SW 1271 (cell line): ENCODE measurements at regions not wholly inside any gene's neighbourhood (a gene's known extent, or its start where the extent isn't known, plus 50 kb on each side); places are given as distances from the start of the nearest gene placed in this dataset.
"Not testable (repeated sequence)": the region's sequence is repeated elsewhere in the genome, so short reads cannot be mapped to it uniquely, and the experiment has no call there.

Experiments used
- DNase-seq, 2 experiments: peaks; one replicate each; lab custom pipeline; 2025; lab: John Stamatoyannopoulos, UW

DNA sequence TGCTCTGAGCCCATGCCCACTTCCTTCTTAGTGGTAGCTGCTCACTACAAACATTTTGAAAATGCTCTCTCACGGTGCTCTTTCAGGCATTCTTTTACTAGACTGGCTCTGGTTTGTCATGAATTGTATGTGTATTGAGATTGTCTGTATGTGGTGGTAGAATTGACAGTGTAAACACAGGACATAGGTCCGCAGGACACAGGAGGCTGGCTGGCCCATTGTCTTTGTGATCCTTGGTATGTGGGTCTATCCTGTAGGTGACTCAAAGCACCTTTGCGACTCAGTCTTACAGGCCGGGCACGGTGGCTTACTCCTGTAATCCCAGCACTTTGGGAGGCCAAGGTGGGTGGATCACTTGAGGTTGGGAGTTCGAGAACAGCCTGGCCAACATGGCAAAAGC, 250.9 kb downstream of the C12orf75 start:
- DNase-seq = no peak

GRCh38 chr12:105585107-105585506, 254.6 kb downstream of the C12orf75 start:
- DNase-seq = no peak

DNA sequence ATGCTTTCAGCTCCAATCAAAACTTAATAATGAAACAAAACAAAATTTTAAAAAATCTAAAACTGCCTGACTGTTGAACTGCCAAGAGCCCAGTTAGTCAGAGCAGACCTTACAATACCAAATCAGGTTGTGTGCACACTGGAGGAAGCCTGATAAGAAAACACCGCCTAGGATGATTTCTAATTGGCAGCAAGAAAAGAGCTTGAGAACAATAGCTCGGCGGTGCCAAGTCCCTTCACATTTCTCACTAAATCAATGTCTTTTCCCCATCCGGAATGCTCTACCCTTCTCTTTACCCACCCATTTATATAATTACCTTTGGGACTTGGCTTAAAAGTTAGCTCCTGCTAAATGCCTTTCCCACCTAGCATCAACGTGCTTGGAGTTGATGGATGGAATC, 256.7 kb downstream of the C12orf75 start:
- DNase-seq = no peak

DNA sequence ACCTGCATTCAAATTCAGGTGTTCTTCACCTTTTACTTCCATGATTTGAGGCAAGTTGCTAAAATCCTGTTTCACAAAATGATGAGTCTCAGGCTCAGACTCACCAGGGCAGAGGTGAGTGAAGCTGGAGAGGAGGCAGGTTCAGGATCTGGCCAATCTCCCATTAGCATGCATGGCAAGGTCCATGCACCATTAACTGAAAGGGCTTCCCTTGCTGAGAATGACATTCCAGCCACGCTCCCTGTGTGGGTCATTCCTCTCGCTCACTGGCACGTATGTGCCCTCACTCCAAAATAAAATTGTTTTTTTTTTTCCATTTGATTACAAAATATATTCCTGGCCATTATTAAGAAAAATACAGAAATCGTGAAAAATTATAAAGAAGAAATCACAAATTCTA, 257.6 kb downstream of the C12orf75 start:
- no peak for DNase-seq

GRCh38 chr12:105590571-105590970, 260.1 kb downstream of the C12orf75 start:
- DNase-seq = no peak

DNA sequence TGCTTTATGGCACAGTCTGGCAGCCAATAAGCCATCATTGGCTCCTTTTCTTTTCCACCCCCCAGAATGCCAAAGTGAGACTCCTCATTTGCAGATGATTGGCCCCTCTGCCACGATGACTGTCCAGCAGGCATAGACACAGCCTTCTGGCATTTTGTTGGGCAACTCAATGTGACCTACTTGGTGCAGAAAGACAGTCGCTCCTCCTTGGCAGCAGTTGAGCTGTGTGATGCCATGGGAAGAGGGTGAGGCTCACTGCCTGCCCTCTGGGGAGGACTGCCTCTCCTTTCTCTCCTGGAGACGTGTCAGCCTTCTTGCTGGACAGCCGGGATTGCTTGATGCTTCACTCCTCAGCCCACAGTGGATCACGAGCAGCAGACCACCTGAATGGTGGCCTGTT, 264.9 kb downstream of the C12orf75 start:
- DNase-seq = no peak

- DNase-seq = no peak
These were observed 266.2 kb downstream of the C12orf75 start for GRCh38 chr12:105596731-105597130.

DNA sequence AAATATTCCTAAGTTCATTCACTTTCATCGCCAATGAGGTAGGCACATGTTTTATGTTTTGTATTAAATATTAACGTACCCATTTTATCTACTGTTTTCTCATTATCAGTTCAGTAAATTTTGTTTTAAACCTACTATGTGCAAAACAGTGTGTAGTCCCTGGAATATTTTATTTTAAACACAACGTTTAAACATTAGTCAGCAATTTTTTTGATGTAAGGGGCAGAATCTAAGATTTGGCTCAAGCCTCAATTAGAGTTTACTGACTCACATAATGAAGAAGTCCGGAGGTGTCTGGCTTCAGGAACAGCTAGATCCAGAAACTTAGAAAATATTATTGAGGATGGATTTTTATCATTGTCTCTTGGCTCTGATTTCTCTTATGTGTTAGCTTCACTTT, 267.5 kb downstream of the C12orf75 start:
- no peak for DNase-seq

- DNase-seq = no peak
These were observed 270.5 kb downstream of the C12orf75 start for GRCh38 chr12:105600911-105601545.

- not testable (repeated sequence) for DNase-seq
These were observed 271.8 kb downstream of the C12orf75 start for GRCh38 chr12:105602312-105602711.

- not testable (repeated sequence) for DNase-seq
These were observed 273.8 kb downstream of the C12orf75 start for GRCh38 chr12:105604281-105604680.

- not testable (repeated sequence) for DNase-seq
These were observed 276.1 kb downstream of the C12orf75 start for GRCh38 chr12:105606613-105607012.

DNA sequence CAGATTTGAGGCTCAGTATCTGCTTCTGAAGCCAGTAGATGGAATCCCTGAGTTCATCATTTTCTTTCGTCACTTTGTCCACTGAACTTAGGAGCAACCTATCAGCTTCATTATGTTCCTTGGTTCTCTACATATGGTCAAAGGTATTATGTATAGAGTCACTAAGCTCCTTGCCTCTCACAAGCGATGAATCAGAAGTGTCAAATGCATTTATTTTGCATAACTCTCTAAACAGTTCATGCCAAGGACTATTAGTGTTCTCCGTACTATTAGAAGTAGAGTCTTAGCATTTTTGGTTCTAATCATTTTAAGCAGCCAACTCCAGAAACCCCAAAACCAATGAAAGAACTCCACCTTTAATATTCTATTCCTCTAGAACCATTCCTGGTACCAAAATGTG, 278.5 kb downstream of the C12orf75 start:
- not testable (repeated sequence) for DNase-seq

DNA sequence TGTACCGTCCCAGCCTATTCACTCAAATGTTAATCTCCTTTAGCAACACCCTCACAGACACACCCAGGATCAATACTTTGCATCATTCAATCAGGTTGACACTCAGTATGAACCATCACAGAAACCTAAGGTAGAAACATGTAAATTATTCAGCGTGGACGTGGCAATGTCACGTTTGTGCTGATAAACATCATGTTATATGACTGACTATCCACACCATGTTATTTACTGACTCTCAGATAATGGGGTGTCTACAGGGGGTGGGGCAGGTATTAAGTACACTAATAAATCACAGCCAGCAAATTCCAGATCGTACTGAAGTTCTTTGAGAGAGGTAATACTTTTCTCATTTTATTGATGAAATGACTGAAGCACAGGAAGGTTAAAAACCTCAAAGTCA, 280.0 kb downstream of the C12orf75 start:
- DNase-seq = no peak

- no peak for DNase-seq
These were observed 280.8 kb downstream of the C12orf75 start for GRCh38 chr12:105611340-105611739.

GRCh38 chr12:105613269-105613668, 282.8 kb downstream of the C12orf75 start:
- DNase-seq = no peak

GRCh38 chr12:105613887-105614286, 283.4 kb downstream of the C12orf75 start:
- no peak for DNase-seq

DNA sequence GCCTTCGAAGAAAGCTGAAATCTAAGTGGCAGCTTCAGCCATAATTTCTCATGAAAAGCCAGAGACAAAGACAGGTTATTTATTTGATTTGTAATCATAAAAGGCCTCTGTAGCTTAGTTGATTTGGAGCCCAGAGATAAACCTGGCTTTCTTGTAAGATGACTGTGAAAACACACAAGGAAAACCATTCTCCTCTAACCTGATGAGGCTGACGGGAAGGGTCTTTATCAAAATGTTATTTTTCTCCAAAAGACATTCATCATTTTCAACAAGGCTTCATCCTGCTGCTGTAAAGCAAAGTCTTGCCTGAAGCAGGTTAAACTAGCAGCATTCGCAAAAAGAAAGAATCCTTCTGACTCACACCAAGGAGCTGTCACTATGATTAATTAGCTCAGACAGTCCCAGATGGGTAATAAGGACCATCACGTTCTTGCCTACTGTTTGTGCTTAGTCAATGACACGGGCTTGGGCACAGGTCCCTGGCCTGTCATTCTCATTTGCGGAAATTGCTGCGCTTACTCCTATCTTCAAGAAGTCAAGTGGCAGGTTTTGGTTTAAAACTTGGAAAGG, 286.6 kb downstream of the C12orf75 start:
- DNase-seq = no peak

GRCh38 chr12:105622220-105622619, 291.7 kb downstream of the C12orf75 start:
- DNase-seq = no peak

DNA sequence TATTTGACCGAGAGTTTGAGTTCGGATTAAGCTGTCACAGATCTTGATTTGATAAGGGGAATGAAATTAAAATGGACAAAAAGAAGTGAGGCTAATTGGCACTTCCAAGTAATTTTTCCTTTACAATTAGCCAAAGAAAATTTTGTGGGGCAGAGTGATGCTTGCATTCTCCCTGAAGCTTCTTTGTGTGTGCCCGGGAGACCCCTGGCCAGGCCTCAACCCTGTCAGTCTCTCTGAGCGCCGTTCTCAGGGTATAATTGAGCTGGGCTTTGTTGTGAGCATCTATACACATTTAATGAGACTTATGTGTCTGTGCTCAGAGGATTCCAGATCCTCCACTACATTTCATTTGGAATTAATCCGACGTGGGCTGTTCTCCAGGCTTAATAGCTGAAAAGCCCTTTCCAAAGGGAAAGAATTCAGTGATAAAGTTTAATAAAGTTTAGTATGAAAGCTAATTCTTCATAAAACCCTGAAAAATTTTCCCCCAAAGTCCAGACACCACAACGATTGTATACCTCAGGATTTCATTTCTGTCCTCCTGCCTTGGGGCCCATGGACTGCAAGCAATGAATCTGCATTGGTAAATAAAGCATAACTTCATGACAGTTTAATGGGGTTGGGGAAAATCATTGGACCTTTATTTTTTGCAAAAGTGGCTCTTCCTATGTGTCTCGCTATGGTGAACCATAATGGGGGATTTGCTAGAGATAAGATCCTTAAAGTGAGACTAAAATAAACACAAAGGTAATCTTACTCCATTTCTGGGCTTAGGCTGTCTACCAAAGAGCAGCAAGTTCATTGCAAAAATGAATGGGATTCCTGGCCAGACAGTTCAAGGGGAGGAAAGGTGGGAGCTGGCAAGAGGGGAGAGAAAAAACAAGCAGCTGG, 292.6 kb downstream of the C12orf75 start:
- no peak for DNase-seq

DNA sequence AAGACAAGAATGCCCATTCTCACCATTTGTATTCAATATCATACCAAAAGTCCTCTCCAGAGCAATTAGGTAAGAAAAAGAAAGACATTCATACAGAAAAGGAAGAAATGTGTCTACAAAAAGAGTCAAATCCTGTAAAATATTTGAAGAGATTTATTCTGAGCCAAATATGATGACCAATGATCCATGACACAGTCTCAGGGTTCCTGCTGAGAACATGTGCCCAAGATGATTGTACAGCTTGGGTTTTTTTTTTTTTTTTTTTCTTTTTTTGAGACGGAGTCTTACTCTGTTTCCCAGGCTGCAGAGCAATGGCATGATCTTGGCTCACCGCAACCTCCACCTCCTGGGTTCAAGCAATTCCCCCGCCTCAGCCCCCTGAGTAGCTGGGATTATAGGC, 296.2 kb downstream of the C12orf75 start:
- DNase-seq = no peak

- DNase-seq = no peak
These were observed 307.0 kb downstream of the C12orf75 start for GRCh38 chr12:105637470-105637869.

- no peak for DNase-seq
These were observed 310.3 kb downstream of the C12orf75 start for GRCh38 chr12:105640761-105641160.
